T-cell (primary cell): ENCODE measurements at regions not wholly inside any gene's neighbourhood (a gene's known extent, or its start where the extent isn't known, plus 50 kb on each side); places are given as distances from the start of the nearest gene placed in this dataset.

Experiments
- ATAC-seq, 4 experiments: fragments of 200-7000 bp in 3 of 4; fragments of 150-1000 bp in 1 of 4; cut with Tn5 transposase; replicated peaks in 1 of 4; 1 replicate in 3 of 4; 2 replicates in 1 of 4; pipeline ENCODE4 v1.10.0; 2021; ENCODE audit warnings: moderate library complexity in 3 of 4, mild to moderate bottlenecking in 2 of 4, moderate number of reproducible peaks in 1 of 4
- CTCF ChIA-PET, 2 donors: fragments of 300-600 bp; sonication (Branson Sonifier 250); formaldehyde crosslinking; loops; one replicate each; lab custom pipeline; 2022; ENCODE audit warnings: antibody characterized with exemption in 2 of 2; lab: Charles Lee
- POLR2A ChIA-PET, 2 donors: fragments of 300-600 bp; sonication (Branson Sonifier 250); formaldehyde crosslinking; loops; one replicate each; lab custom pipeline; 2022; ENCODE audit warnings: antibody characterized with exemption in 2 of 2; lab: Charles Lee
- DNase-seq, 35 experiments: peaks; one replicate each; pipeline versions ENCODE4 v3.0.0 to v3.0.0-alpha.2; 2013 to 2023
- H3K27ac ChIP-seq: one replicate; pipeline ENCODE4 v1.5.1; 2013; ENCODE audit warnings: low read length
- H3K27me3 ChIP-seq, 2 experiments: replicated peaks in 1 of 2; 1 replicate in 1 of 2; 2 replicates in 1 of 2; pipeline versions ENCODE4 v1.6.1 to v1.7.0; 2013; ENCODE audit warnings: low read length in 1 of 2, mixed read lengths in 1 of 2; ENCODE audit not compliant: control insufficient read depth in 2 of 2, insufficient read depth in 2 of 2; ENCODE audit errors: extremely low read depth in 1 of 2
- H3K36me3 ChIP-seq, 2 donors: 1 replicate in 1 of 2; 2 replicates in 1 of 2; pipeline versions ENCODE4 v1.6.1 to v1.7.0; 2013; ENCODE audit warnings: low read length in 1 of 2; ENCODE audit not compliant: control insufficient read depth in 2 of 2, insufficient read depth in 1 of 2; ENCODE audit errors: extremely low read depth in 1 of 2
- H3K4me1 ChIP-seq, 2 experiments: 1 replicate in 1 of 2; 2 replicates in 1 of 2; pipeline versions ENCODE4 v1.6.1 to v1.7.0; 2013; ENCODE audit warnings: low read length in 2 of 2, mixed read lengths in 1 of 2; ENCODE audit not compliant: insufficient read depth in 2 of 2, control insufficient read depth in 1 of 2; ENCODE audit errors: extremely low read depth in 1 of 2
- H3K4me3 ChIP-seq, 2 donors: 1 replicate in 1 of 2; 2 replicates in 1 of 2; pipeline versions ENCODE4 v1.5.1 to v1.7.0; 2013; ENCODE audit warnings: mild to moderate bottlenecking in 2 of 2, low read length in 1 of 2, moderate library complexity in 1 of 2; ENCODE audit not compliant: control insufficient read depth in 1 of 2; ENCODE audit errors: extremely low read depth in 1 of 2
- H3K9me3 ChIP-seq: 2 replicates; pipeline ENCODE4 v1.7.0; 2013
- H3K27ac Mint-ChIP-seq, 2 donors: one replicate each; pipeline ENCODE4 v1.8.0; 2020 to 2021; ENCODE audit warnings: mild to moderate bottlenecking in 2 of 2, mixed read lengths in 2 of 2
- H3K27me3 Mint-ChIP-seq, 2 donors: one replicate each; pipeline ENCODE4 v1.8.0; 2021 to 2022; ENCODE audit warnings: mixed read lengths in 2 of 2
- H3K36me3 Mint-ChIP-seq: one replicate; pipeline ENCODE4 v1.8.0; 2021; ENCODE audit warnings: mixed read lengths
- H3K4me1 Mint-ChIP-seq, 3 donors: one replicate each; pipeline ENCODE4 v1.8.0; 2020 to 2022; ENCODE audit warnings: mixed read lengths in 3 of 3, mild to moderate bottlenecking in 1 of 3
- H3K4me3 Mint-ChIP-seq, 3 donors: one replicate each; pipeline ENCODE4 v1.8.0; 2020 to 2022; ENCODE audit warnings: mild to moderate bottlenecking in 3 of 3, mixed read lengths in 3 of 3, moderate library complexity in 3 of 3
- H3K9me3 Mint-ChIP-seq, 3 donors: one replicate each; pipeline ENCODE4 v1.8.0; 2020 to 2022; ENCODE audit warnings: mixed read lengths in 3 of 3
- WGBS: methylation state at CpG from one replicate; pipeline ENCODE4 v1.1.5; 2013; ENCODE audit warnings: missing lambda C conversion rate; ENCODE audit not compliant: insufficient coverage; 5-methylcytosine and 5-hydroxymethylcytosine counted together

- DNase-seq (no peak), ATAC-seq (no peak)
- H3K4me1 Mint-ChIP-seq, result peaks cover under 1 to 6% (median 3%) of the 10 kb centered on the region in 3 donors
- no peak overlapping the region for H3K4me3 ChIP-seq
- no peak overlapping the region for H3K4me3 Mint-ChIP-seq
- WGBS, result no CpG with 5 or more reads among the region's 2 CpGs
- peaks cover 0 to 4% of the 10 kb centered on the region in 2 experiments for H3K4me1 ChIP-seq
- no peak overlapping the region for H3K27ac Mint-ChIP-seq
- no peaks in the 10 kb centered on the region for H3K36me3 Mint-ChIP-seq
- H3K27ac ChIP-seq, result no peak overlapping the region
- no peaks in the 10 kb centered on the region for H3K36me3 ChIP-seq
- peaks cover 0 to 2% of the 10 kb centered on the region in 2 donors for H3K27me3 Mint-ChIP-seq
- POLR2A ChIA-PET, result no interaction called here
- H3K27me3 ChIP-seq, result no peaks in the 10 kb centered on the region
- CTCF ChIA-PET, result no interaction called here
- no peaks in the 10 kb centered on the region for H3K9me3 Mint-ChIP-seq
- H3K9me3 ChIP-seq, result no peaks in the 10 kb centered on the region
These were observed 120.3 kb upstream of the ARHGAP20 start for GRCh38 chr11:110832539-110832938.

- Histone ChIP-seq H3K36me3 (no peaks in the 10 kb centered on the region), H3K4me3 (no peak overlapping the region), H3K9me3 (no peaks in the 10 kb centered on the region), H3K4me1 (no peaks in the 10 kb centered on the region), H3K27ac (no peak overlapping the region), H3K27me3 (no peaks in the 10 kb centered on the region)
- Mint-ChIP-seq H3K4me1 (peaks cover 0 to 3% (median 1%) of the 10 kb centered on the region in 3 donors), H3K27ac (no peak overlapping the region), H3K27me3 (peaks cover 0 to 2% of the 10 kb centered on the region in 2 donors), H3K4me3 (no peak overlapping the region), H3K9me3 (no peaks in the 10 kb centered on the region), H3K36me3 (no peaks in the 10 kb centered on the region)
- 67% methylated on average over 1 of the region's 2 CpGs for WGBS
- no peak for ATAC-seq
- no peak for DNase-seq
- ChIA-PET POLR2A (no interaction called here), CTCF (no interaction called here)
These were observed 119.8 kb upstream of the ARHGAP20 start for GRCh38 chr11:110832080-110832479.

GRCh38 chr11:110830747-110831146 lies 118.5 kb upstream of the ARHGAP20 start:
- ATAC-seq (no peak), DNase-seq (no peak)
- Mint-ChIP-seq H3K27me3 (peaks cover 0 to 5% of the 10 kb centered on the region in 2 donors), H3K4me3 (no peak overlapping the region), H3K36me3 (no peaks in the 10 kb centered on the region), H3K9me3 (peaks cover 0 to 3% (median 0%) of the 10 kb centered on the region in 3 donors), H3K4me1 (peaks cover 0 to 3% (median 0%) of the 10 kb centered on the region in 3 donors), H3K27ac (no peak overlapping the region)
- ChIA-PET CTCF (no interaction called here), POLR2A (no interaction called here)
- no peak overlapping the region for H3K27ac ChIP-seq
- H3K4me1 ChIP-seq, result no peaks in the 10 kb centered on the region
- H3K4me3 ChIP-seq, result no peak overlapping the region
- H3K27me3 ChIP-seq, result no peaks in the 10 kb centered on the region
- no peaks in the 10 kb centered on the region for H3K36me3 ChIP-seq
- WGBS, result 84% methylated on average over 3 of the region's 5 CpGs
- no peaks in the 10 kb centered on the region for H3K9me3 ChIP-seq

GRCh38 chr11:110830344-110830743 lies 118.1 kb upstream of the ARHGAP20 start:
- H3K36me3 ChIP-seq, result no peaks in the 10 kb centered on the region
- Mint-ChIP-seq H3K27ac (no peak overlapping the region), H3K4me1 (peaks cover 0 to 3% (median 0%) of the 10 kb centered on the region in 3 donors), H3K36me3 (no peaks in the 10 kb centered on the region), H3K4me3 (no peak overlapping the region), H3K27me3 (peaks cover 0 to 5% of the 10 kb centered on the region in 2 donors), H3K9me3 (peaks cover 0 to 3% (median 0%) of the 10 kb centered on the region in 3 donors)
- DNase-seq, result no peak
- ChIA-PET POLR2A (no interaction called here), CTCF (no interaction called here)
- H3K9me3 ChIP-seq, result no peaks in the 10 kb centered on the region
- no peaks in the 10 kb centered on the region for H3K27me3 ChIP-seq
- no peaks in the 10 kb centered on the region for H3K4me1 ChIP-seq
- no peak overlapping the region for H3K27ac ChIP-seq
- WGBS, result 85% methylated on average over 7 of the region's 7 CpGs
- no peak overlapping the region for H3K4me3 ChIP-seq
- ATAC-seq, result no peak

GRCh38 chr11:110829873-110830272 lies 117.6 kb upstream of the ARHGAP20 start:
- no peak overlapping the region for H3K27ac Mint-ChIP-seq
- Histone ChIP-seq H3K27ac (no peak overlapping the region), H3K9me3 (no peaks in the 10 kb centered on the region), H3K4me3 (no peak overlapping the region), H3K4me1 (no peaks in the 10 kb centered on the region), H3K27me3 (no peaks in the 10 kb centered on the region), H3K36me3 (no peaks in the 10 kb centered on the region)
- no peaks in the 10 kb centered on the region for H3K36me3 Mint-ChIP-seq
- H3K4me1 Mint-ChIP-seq, result no peaks in the 10 kb centered on the region
- peaks cover 0 to 5% of the 10 kb centered on the region in 2 donors for H3K27me3 Mint-ChIP-seq
- ChIA-PET CTCF (no interaction called here), POLR2A (no interaction called here)
- no peak for ATAC-seq
- H3K9me3 Mint-ChIP-seq, result peaks cover 0 to 3% (median 0%) of the 10 kb centered on the region in 3 donors
- no peak overlapping the region for H3K4me3 Mint-ChIP-seq
- DNase-seq, result no peak

- Mint-ChIP-seq H3K27ac (no peak overlapping the region), H3K36me3 (no peaks in the 10 kb centered on the region), H3K4me1 (no peaks in the 10 kb centered on the region), H3K4me3 (no peak overlapping the region), H3K27me3 (peaks cover 1 to 5% of the 10 kb centered on the region in 2 donors), H3K9me3 (peaks cover 0 to 3% (median 0%) of the 10 kb centered on the region in 3 donors)
- Histone ChIP-seq H3K27ac (no peak overlapping the region), H3K4me3 (no peak overlapping the region), H3K9me3 (no peaks in the 10 kb centered on the region), H3K27me3 (no peaks in the 10 kb centered on the region), H3K36me3 (no peaks in the 10 kb centered on the region), H3K4me1 (no peaks in the 10 kb centered on the region)
- ChIA-PET POLR2A (no interaction called here), CTCF (no interaction called here)
- DNase-seq (no peak), ATAC-seq (no peak)
- WGBS, result no CpG with 5 or more reads among the region's 1 CpG
These were observed 115.8 kb upstream of the ARHGAP20 start for GRCh38 chr11:110828086-110828485.

- no peak overlapping the region for H3K4me3 Mint-ChIP-seq
These were observed 115.0 kb upstream of the ARHGAP20 start for GRCh38 chr11:110827276-110827675.

More at GRCh38 chr11:110827276-110827675, 115.0 kb upstream of the ARHGAP20 start:
- Histone ChIP-seq H3K4me1 (no peaks in the 10 kb centered on the region), H3K27ac (no peak overlapping the region), H3K27me3 (no peaks in the 10 kb centered on the region), H3K4me3 (no peak overlapping the region), H3K9me3 (no peaks in the 10 kb centered on the region), H3K36me3 (no peaks in the 10 kb centered on the region)
- Mint-ChIP-seq H3K36me3 (no peaks in the 10 kb centered on the region), H3K27me3 (peaks cover 1 to 5% of the 10 kb centered on the region in 2 donors), H3K9me3 (peaks cover 0 to 3% (median 0%) of the 10 kb centered on the region in 3 donors), H3K4me1 (no peaks in the 10 kb centered on the region), H3K27ac (no peak overlapping the region)
- ChIA-PET POLR2A (no interaction called here), CTCF (no interaction called here)
- ATAC-seq, result no peak
- DNase-seq, result no peak
- WGBS, result no CpG with 5 or more reads among the region's 1 CpG
